A673 (cell line): ENCODE measurements at regions not wholly inside any gene's neighbourhood (a gene's known extent, or its start where the extent isn't known, plus 50 kb on each side); places are given as distances from the start of the nearest gene placed in this dataset.

Experiments used
- BruUV-seq: library from RNA; stranded (reverse); fragments of 400-500 nt; replicated peaks from 2 replicates; lab custom pipeline; 2021; lab: Mats Ljungman, UMichigan
- CTCF ChIA-PET: fragments of 300-600 bp; sonication (Branson Sonifier 250); formaldehyde crosslinking; loops from one replicate; lab custom pipeline; 2022; ENCODE audit warnings: antibody characterized with exemption; lab: Charles Lee
- POLR2A ChIA-PET: fragments of 300-600 bp; sonication (Branson Sonifier 250); formaldehyde crosslinking; loops from one replicate; lab custom pipeline; 2022; ENCODE audit warnings: antibody characterized with exemption; ENCODE audit not compliant: low non-redundant PET; lab: Charles Lee
- DNase-seq: peaks from one replicate; pipeline ENCODE4 v3.0.0-alpha.2; 2015; ENCODE audit warnings: low spot score
- H3K27ac ChIP-seq: fragments of 200-600 bp; sonication (generic); 2 replicates; pipeline ENCODE4 v1.5.1; 2016; ENCODE audit warnings: mixed run types, low read depth, mild to moderate bottlenecking, mixed read lengths, antibody characterized with exemption, low read length; ENCODE audit not compliant: poor library complexity, severe bottlenecking
- H3K27me3 ChIP-seq: fragments of 200-600 bp; sonication (generic); replicated peaks from 2 replicates; pipeline ENCODE4 v1.6.1; 2017; ENCODE audit warnings: mixed run types, low read depth, mild to moderate bottlenecking, mixed read lengths, antibody characterized with exemption, low read length; ENCODE audit not compliant: insufficient read depth, poor library complexity
- H3K36me3 ChIP-seq: fragments of 200-600 bp; sonication (generic); 2 replicates; pipeline ENCODE4 v1.6.1; 2016; ENCODE audit warnings: mixed run types, mild to moderate bottlenecking, mixed read lengths, antibody characterized with exemption, low read length; ENCODE audit not compliant: insufficient read depth, poor library complexity, severe bottlenecking
- H3K4me1 ChIP-seq: fragments of 200-600 bp; sonication (generic); 2 replicates; pipeline ENCODE4 v1.6.1; 2017; ENCODE audit warnings: mixed run types, mild to moderate bottlenecking, mixed read lengths, antibody characterized with exemption, low read length; ENCODE audit not compliant: insufficient read depth, poor library complexity, severe bottlenecking
- H3K4me3 ChIP-seq: fragments of 200-600 bp; sonication (generic); 2 replicates; pipeline ENCODE4 v1.5.1; 2016; ENCODE audit warnings: low read depth, mixed run types, mild to moderate bottlenecking, mixed read lengths, low read length; ENCODE audit not compliant: poor library complexity, severe bottlenecking
- H3K9me3 ChIP-seq: fragments of 200-600 bp; sonication (generic); 2 replicates; pipeline ENCODE4 v1.6.1; 2016; ENCODE audit warnings: mixed run types, low read depth, mild to moderate bottlenecking, mixed read lengths, antibody characterized with exemption, low read length; ENCODE audit not compliant: poor library complexity, severe bottlenecking
- EZH2 ChIP-seq: fragments of 200-600 bp; sonication (generic); IDR thresholded peaks from 2 replicates; pipeline ENCODE4 v1.6.1; 2017; ENCODE audit warnings: borderline replicate concordance, low read depth, mild to moderate bottlenecking, mixed read lengths, antibody characterized with exemption, low read length; ENCODE audit not compliant: poor library complexity, severe bottlenecking
- intact Hi-C: fragments of 100-400 bp; cut with micrococcal nuclease; formaldehyde crosslinking; loops from one replicate; pipeline ENCODE4 v1.10.0; 2022; ENCODE audit not compliant: unreplicated experiment
- TF ChIP-seq, protein P1 (sequence below): fragments of 300-800, 200-600 bp; sonication (generic); conservative IDR thresholded peaks from 2 replicates; pipeline ENCODE4 v1.5.1; 2017; ENCODE audit warnings: low read depth, mild to moderate bottlenecking, antibody characterized with exemption, low read length, moderate library complexity, mixed read lengths

DNA sequence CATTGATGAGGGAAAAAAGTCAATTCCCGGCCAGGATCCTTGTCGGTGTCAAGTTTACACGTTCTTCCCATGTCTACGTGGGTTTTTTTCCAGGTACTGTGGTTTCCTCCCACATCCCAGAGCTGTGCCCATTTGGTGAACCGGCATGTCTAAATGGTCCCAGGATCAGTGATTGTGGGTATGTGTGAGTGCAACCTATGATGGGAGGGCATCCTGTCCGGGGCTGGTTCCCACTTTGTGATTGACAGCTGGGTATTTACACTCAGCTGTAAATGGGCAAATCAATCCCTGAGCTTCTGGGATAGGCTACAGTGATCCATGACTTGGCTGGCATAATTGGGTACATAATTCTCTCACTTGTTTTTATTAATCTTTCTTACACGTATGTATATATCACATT lies 91.2 kb upstream of the IRX6 start:
- no peak for TF ChIP-seq EZH2
- TF ChIP-seq, protein P1, sequence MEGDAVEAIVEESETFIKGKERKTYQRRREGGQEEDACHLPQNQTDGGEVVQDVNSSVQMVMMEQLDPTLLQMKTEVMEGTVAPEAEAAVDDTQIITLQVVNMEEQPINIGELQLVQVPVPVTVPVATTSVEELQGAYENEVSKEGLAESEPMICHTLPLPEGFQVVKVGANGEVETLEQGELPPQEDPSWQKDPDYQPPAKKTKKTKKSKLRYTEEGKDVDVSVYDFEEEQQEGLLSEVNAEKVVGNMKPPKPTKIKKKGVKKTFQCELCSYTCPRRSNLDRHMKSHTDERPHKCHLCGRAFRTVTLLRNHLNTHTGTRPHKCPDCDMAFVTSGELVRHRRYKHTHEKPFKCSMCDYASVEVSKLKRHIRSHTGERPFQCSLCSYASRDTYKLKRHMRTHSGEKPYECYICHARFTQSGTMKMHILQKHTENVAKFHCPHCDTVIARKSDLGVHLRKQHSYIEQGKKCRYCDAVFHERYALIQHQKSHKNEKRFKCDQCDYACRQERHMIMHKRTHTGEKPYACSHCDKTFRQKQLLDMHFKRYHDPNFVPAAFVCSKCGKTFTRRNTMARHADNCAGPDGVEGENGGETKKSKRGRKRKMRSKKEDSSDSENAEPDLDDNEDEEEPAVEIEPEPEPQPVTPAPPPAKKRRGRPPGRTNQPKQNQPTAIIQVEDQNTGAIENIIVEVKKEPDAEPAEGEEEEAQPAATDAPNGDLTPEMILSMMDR = no peak
- no peak overlapping the region for H3K4me3 ChIP-seq
- H3K9me3 ChIP-seq = no peaks in the 10 kb centered on the region
- H3K27me3 ChIP-seq = peaks cover 33% of the 10 kb centered on the region
- CTCF ChIA-PET = no interaction called here
- H3K36me3 ChIP-seq = no peaks in the 10 kb centered on the region
- intact Hi-C loops = no loop called here
- no peak overlapping the region for H3K27ac ChIP-seq
- no peaks in the 10 kb centered on the region for H3K4me1 ChIP-seq
- POLR2A ChIA-PET = no interaction called here
- no TSS peak for BruUV-seq
- no peak for DNase-seq

DNA sequence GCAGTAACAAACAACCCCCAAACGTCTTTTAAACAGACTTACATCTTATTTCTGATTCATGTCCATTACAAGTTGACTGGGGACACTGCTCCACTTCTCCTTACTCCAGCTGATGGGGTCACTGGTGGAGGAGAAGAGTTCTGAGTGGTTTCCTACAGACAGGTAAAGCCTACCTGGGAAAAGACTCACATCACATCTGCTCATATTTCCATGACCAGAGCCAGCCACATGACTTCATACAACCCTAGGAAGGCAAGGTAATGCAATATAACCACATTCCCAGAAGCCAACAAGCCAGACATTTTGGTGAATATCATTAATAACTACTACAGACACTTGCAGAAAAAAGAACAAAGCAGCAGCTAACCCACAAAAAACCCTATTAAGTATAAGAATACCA lies 90.5 kb upstream of the IRX6 start:
- CTCF ChIA-PET = no interaction called here
- intact Hi-C loops = no loop called here

DNA sequence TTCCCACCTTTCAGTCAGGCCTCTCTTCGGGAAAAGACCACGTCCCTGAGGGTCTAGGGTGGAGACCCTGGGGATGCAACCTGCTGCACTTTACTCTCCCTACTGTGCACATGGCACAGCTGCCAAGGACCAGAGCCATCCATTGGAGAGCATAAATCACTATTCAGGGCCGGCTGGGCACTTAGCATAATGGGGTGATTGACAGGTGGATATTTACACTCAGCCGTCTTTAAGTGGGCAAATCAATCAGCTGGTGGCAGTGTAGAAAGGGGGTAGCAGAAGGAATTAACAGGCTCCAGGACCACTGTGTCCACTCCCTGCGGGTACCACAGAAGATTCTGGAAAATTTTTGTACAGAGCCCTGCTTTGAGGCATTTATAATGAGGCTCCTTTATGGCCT lies 87.3 kb upstream of the IRX6 start:
- H3K9me3 ChIP-seq = no peaks in the 10 kb centered on the region
- POLR2A ChIA-PET = no interaction called here
- H3K4me3 ChIP-seq = no peak overlapping the region
- no peaks in the 10 kb centered on the region for H3K36me3 ChIP-seq
- no TSS peak for BruUV-seq
- no peak for DNase-seq
- H3K4me1 ChIP-seq = no peaks in the 10 kb centered on the region
- TF ChIP-seq EZH2 = no peak
- TF ChIP-seq, protein P1 = no peak
- intact Hi-C loops = no loop called here
- H3K27ac ChIP-seq = no peak overlapping the region
- CTCF ChIA-PET = no interaction called here
- peaks cover 7% of the 10 kb centered on the region for H3K27me3 ChIP-seq

More for the DNA sequence above, 90.5 kb upstream of the IRX6 start:
- peaks cover 29% of the 10 kb centered on the region for H3K27me3 ChIP-seq
- H3K9me3 ChIP-seq = no peaks in the 10 kb centered on the region
- BruUV-seq = no TSS peak
- no peaks in the 10 kb centered on the region for H3K36me3 ChIP-seq
- no peak overlapping the region for H3K4me3 ChIP-seq
- H3K4me1 ChIP-seq = no peaks in the 10 kb centered on the region
- DNase-seq = no peak
- POLR2A ChIA-PET = no interaction called here
- H3K27ac ChIP-seq = no peak overlapping the region
- no peak for TF ChIP-seq EZH2
- TF ChIP-seq, protein P1 = no peak
